ACC112 (cell line): ENCODE measurements at regions not wholly inside any gene's neighbourhood (a gene's known extent, or its start where the extent isn't known, plus 50 kb on each side); places are given as distances from the start of the nearest gene placed in this dataset.

Experiments
- H2AFZ ChIP-seq: fragments of 200-600 bp; sonication (generic); one replicate; pipeline ENCODE4 v1.6.0; 2017; ENCODE audit warnings: antibody characterized with exemption, low read length; ENCODE audit not compliant: unreplicated experiment
- H3K27ac ChIP-seq: fragments of 200-600 bp; sonication (generic); 2 replicates; pipeline ENCODE4 v1.5.1; 2014; ENCODE audit warnings: low read depth, mild to moderate bottlenecking, antibody characterized with exemption, low read length, moderate library complexity
- H3K27me3 ChIP-seq: fragments of 200-600 bp; sonication (generic); 2 replicates; pipeline ENCODE4 v1.6.1; 2014; ENCODE audit warnings: mild to moderate bottlenecking, antibody characterized with exemption, low read length, moderate library complexity, mixed read lengths; ENCODE audit not compliant: insufficient read depth
- H3K36me3 ChIP-seq: fragments of 200-600 bp; sonication (generic); 2 replicates; pipeline ENCODE4 v1.6.1; 2016; ENCODE audit warnings: mild to moderate bottlenecking, antibody characterized with exemption, low read length, moderate library complexity, mixed read lengths; ENCODE audit not compliant: insufficient read depth
- H3K4me1 ChIP-seq: fragments of 200-600 bp; sonication (generic); one replicate; pipeline ENCODE4 v1.6.1; 2016; ENCODE audit warnings: low read length, mixed read lengths; ENCODE audit not compliant: insufficient read depth, unreplicated experiment, control insufficient read depth
- H3K4me3 ChIP-seq: fragments of 200-600 bp; sonication (generic); 2 replicates; pipeline ENCODE4 v1.5.1; 2014; ENCODE audit warnings: mild to moderate bottlenecking, low read depth, low read length
- H3K79me2 ChIP-seq: fragments of 200-600 bp; sonication (generic); one replicate; pipeline ENCODE4 v1.6.0; 2016; ENCODE audit warnings: low read length; ENCODE audit not compliant: control insufficient read depth, unreplicated experiment, insufficient read depth

GRCh38 chr10:65194126-65194525 lies 1672.9 kb downstream of the REEP3 start:
- Histone ChIP-seq H2AFZ (no peak overlapping the region), H3K27me3 (no peaks in the 10 kb centered on the region), H3K27ac (no peak overlapping the region)

GRCh38 chr10:65194555-65194954 lies 1673.4 kb downstream of the REEP3 start:
- H3K27ac ChIP-seq: no peak overlapping the region
- no peaks in the 10 kb centered on the region for H3K27me3 ChIP-seq
- no peaks in the 10 kb centered on the region for H3K36me3 ChIP-seq
- no peaks in the 10 kb centered on the region for H3K4me1 ChIP-seq
- H3K79me2 ChIP-seq: no peaks in the 10 kb centered on the region
- no peak overlapping the region for H3K4me3 ChIP-seq
- H2AFZ ChIP-seq: no peak overlapping the region

More at GRCh38 chr10:65194126-65194525, 1672.9 kb downstream of the REEP3 start:
- Histone ChIP-seq H3K79me2 (no peaks in the 10 kb centered on the region), H3K4me3 (no peak overlapping the region), H3K36me3 (no peaks in the 10 kb centered on the region), H3K4me1 (no peaks in the 10 kb centered on the region)

DNA sequence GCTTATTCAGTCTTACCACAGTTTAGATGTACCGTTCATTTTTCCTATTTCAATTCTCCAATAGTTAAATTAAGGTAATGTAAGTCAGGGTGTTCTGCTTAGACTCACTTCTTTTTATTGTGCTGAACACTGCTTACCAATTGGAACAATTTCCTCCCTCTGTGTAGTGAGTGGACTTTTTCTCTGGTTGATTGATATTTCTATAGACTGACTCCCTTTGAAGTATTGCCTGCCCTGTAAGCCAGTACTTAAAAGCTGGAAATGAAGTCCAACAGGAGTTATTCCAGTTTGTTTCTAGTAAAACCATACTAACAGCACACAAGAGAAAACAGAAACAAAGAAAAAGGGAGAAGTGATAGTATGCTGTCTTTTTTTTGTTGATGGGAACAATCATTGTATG lies 1674.9 kb downstream of the REEP3 start:
- Histone ChIP-seq H3K27me3 (no peaks in the 10 kb centered on the region), H3K36me3 (no peaks in the 10 kb centered on the region), H3K4me3 (no peak overlapping the region), H3K79me2 (no peaks in the 10 kb centered on the region), H3K27ac (no peak overlapping the region), H2AFZ (no peak overlapping the region), H3K4me1 (no peaks in the 10 kb centered on the region)

DNA sequence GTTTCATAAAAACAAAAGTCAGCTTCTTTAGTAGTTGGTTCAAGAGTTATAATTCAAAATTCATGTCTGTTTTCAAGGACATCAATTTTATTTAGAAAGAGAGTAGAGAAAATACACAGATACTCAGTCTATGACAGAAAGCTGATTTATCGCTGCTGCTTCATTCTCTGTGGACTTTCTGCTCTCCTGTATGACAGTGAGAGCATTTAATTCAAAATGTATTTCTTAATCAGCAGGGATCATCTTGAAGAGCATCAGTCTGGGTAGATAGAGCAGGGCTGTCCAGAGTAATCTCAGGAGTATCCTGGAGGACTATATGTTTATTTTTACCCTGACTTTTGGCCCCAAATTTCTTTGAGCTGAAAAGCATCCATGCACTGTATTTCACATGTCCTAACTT lies 1676.7 kb downstream of the REEP3 start:
- Histone ChIP-seq H3K4me3 (no peak overlapping the region), H3K4me1 (no peaks in the 10 kb centered on the region), H3K27ac (no peak overlapping the region), H3K27me3 (no peaks in the 10 kb centered on the region), H2AFZ (no peak overlapping the region), H3K79me2 (no peaks in the 10 kb centered on the region), H3K36me3 (no peaks in the 10 kb centered on the region)

DNA sequence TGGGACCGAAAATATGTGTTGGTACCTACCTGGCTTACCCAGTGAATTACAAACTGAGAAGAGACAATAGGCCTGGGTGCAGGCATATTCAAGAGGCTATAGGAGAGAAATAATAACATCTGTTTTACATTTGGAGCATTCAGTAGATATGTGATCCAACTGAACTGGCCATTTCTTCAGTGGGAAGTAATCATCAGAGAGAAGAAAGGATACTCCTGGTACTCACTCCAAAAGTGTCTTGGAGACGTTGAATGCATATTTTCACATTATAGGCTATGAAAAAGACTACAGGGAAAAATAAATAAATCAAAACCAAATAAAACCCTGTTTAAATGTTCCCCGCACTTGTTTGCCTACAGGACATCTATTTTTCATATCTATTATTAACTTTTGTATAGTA lies 1680.3 kb downstream of the REEP3 start:
- H3K4me3 ChIP-seq: no peak overlapping the region
- H3K27ac ChIP-seq: no peak overlapping the region
- H3K4me1 ChIP-seq: no peaks in the 10 kb centered on the region
- no peaks in the 10 kb centered on the region for H3K36me3 ChIP-seq
- no peaks in the 10 kb centered on the region for H3K79me2 ChIP-seq
- H2AFZ ChIP-seq: no peak overlapping the region
- no peaks in the 10 kb centered on the region for H3K27me3 ChIP-seq

GRCh38 chr10:65204999-65205398 lies 1683.8 kb downstream of the REEP3 start:
- no peaks in the 10 kb centered on the region for H3K27me3 ChIP-seq
- no peak overlapping the region for H2AFZ ChIP-seq
- H3K79me2 ChIP-seq: no peaks in the 10 kb centered on the region
- H3K4me3 ChIP-seq: no peak overlapping the region
- H3K4me1 ChIP-seq: no peaks in the 10 kb centered on the region
- H3K27ac ChIP-seq: no peak overlapping the region
- H3K36me3 ChIP-seq: no peaks in the 10 kb centered on the region

DNA sequence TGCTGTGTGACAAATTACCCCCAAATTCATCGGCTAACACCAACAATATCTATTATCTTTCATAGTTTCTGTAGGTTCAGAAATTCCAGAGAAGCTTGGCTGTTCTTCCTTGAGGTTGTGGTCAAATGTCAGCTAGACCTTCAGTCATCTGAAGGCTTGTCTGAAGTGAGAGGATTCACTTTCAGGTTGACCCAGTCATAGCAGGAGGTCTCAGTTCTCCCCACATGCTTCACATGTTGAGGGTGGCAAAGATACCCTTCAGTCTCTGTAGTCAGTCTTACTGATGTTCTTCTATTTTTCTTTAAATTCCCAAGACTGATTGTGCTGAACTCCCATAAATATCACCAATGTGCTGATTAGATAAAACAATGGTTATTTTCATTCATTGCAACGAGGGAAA lies 1692.0 kb downstream of the REEP3 start:
- Histone ChIP-seq H3K4me3 (no peak overlapping the region), H3K4me1 (no peaks in the 10 kb centered on the region), H3K27ac (no peak overlapping the region), H3K79me2 (no peaks in the 10 kb centered on the region), H3K36me3 (no peaks in the 10 kb centered on the region), H3K27me3 (no peaks in the 10 kb centered on the region), H2AFZ (no peak overlapping the region)

- H3K4me1 ChIP-seq: no peaks in the 10 kb centered on the region
- H3K4me3 ChIP-seq: no peak overlapping the region
- H3K27ac ChIP-seq: no peak overlapping the region
- H3K79me2 ChIP-seq: no peaks in the 10 kb centered on the region
- no peaks in the 10 kb centered on the region for H3K36me3 ChIP-seq
- H2AFZ ChIP-seq: no peak overlapping the region
- H3K27me3 ChIP-seq: no peaks in the 10 kb centered on the region
Measured at GRCh38 chr10:65219444-65219843, 1698.2 kb downstream of the REEP3 start.

- no peak overlapping the region for H3K27ac ChIP-seq
- no peak overlapping the region for H2AFZ ChIP-seq
- no peaks in the 10 kb centered on the region for H3K36me3 ChIP-seq
- H3K4me3 ChIP-seq: no peak overlapping the region
- no peaks in the 10 kb centered on the region for H3K4me1 ChIP-seq
- H3K79me2 ChIP-seq: no peaks in the 10 kb centered on the region
- no peaks in the 10 kb centered on the region for H3K27me3 ChIP-seq
Measured at GRCh38 chr10:65231148-65231547, 1694.7 kb upstream of the LRRTM3 start.

DNA sequence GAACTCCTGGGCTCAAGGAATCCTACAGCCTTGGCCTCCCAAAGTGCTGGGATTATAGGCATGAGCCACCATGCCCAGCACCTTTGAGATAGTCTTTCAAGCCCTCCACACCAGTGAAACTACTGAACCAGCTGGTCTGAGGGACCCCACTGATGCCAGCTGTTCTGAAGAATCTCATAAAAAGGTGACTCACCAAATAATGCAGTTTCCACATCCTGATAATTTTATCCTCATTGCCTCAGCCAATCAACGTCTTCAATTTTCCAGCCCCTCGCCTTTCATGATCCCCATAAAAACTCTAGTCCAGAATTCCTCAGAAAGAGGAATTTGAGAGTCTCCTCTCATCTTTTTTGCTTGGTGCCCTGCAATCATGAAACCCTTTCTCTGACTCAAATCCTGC lies 1691.6 kb upstream of the LRRTM3 start:
- no peak overlapping the region for H2AFZ ChIP-seq
- H3K27ac ChIP-seq: no peak overlapping the region

GRCh38 chr10:65235266-65235665 lies 1690.6 kb upstream of the LRRTM3 start:
- no peaks in the 10 kb centered on the region for H3K4me1 ChIP-seq
- H3K27ac ChIP-seq: no peak overlapping the region
- H3K4me3 ChIP-seq: no peak overlapping the region
- H3K79me2 ChIP-seq: no peaks in the 10 kb centered on the region
- no peaks in the 10 kb centered on the region for H3K27me3 ChIP-seq
- no peak overlapping the region for H2AFZ ChIP-seq
- no peaks in the 10 kb centered on the region for H3K36me3 ChIP-seq

More for the DNA sequence above, 1691.6 kb upstream of the LRRTM3 start:
- Histone ChIP-seq H3K79me2 (no peaks in the 10 kb centered on the region), H3K4me3 (no peak overlapping the region), H3K36me3 (no peaks in the 10 kb centered on the region), H3K4me1 (no peaks in the 10 kb centered on the region), H3K27me3 (no peaks in the 10 kb centered on the region)
